ENCODE measurements at regions not wholly inside any gene's neighbourhood (a gene's known extent, or its start where the extent isn't known, plus 50 kb on each side); places are given as distances from the start of the nearest gene placed in this dataset.
A peak's percentile ranks its signal among the peaks of the same experiment; 100 is the strongest.

- peak; percentile 10 for DNase-seq
Measured at GRCh38 chr5:56479696-56480077, 246.6 kb upstream of the ANKRD55 start.

GRCh38 chr5:56479126-56479525 lies 246.0 kb upstream of the ANKRD55 start:
- DNase-seq = no peak

GRCh38 chr5:56478062-56478461 lies 244.9 kb upstream of the ANKRD55 start:
- no peak for DNase-seq

GRCh38 chr5:56476487-56476856 lies 243.3 kb upstream of the ANKRD55 start:
- DNase-seq = no peak

DNA sequence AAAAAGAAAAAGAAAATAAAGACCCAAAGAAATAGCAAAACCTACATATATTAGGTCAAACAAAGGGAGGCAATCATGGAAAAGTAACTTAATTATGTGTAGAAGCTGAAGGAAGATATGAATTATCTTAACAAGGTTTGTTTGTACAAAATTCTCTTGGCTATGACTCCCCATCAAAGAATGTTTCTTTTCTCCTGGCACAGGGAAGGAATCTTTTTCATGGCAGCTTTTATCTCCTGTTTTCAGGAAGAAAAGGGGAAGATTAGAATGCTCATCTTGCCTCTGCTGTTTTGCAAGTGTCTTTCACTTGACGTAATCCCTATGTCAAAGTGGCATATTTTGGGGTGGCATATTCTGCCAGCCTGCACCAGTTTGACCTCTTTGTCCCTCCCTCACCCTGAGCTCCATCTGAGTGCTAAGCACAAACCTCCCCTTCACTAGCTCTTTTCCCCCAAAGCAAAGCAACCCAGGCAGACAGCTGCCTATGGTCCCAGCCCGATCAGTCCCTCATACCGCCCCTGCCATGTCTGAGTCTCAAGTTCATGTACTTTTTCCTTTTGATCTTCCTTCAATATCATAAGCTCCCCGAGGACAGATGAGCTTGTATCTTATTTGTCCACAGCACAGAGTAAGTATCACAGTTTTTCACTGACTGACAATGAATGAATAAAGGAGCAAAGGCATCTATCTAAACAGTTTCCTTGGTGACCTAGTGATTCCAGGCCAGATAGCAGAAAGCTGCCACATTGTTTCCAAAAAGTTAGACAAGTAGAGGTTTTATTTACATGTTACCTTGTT lies 242.8 kb upstream of the ANKRD55 start:
- no peak for DNase-seq

DNA sequence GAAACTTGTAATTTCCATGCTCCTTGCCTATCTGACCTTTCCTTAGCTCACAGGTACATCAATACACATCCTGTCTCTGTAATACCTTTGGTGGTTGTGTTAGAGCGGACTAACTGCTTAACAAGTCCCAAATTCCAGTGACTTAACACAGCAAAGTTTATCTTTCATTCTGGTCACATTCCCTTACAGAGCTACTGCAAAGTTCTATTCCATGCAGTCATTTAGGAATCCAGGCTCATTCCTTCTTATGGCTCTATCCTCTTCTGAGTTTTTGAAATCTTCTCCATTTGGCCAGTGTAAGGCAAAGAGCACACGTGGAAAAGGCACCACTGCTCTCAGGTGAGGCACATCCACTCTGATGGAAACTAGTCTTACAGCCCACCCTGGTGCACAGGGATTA lies 238.6 kb upstream of the ANKRD55 start:
- DNase-seq = no peak

- no peak for DNase-seq
Measured at GRCh38 chr5:56470007-56470406, 236.9 kb upstream of the ANKRD55 start.

- DNase-seq = no peak
Measured at GRCh38 chr5:56468277-56468676, 235.1 kb upstream of the ANKRD55 start.

DNA sequence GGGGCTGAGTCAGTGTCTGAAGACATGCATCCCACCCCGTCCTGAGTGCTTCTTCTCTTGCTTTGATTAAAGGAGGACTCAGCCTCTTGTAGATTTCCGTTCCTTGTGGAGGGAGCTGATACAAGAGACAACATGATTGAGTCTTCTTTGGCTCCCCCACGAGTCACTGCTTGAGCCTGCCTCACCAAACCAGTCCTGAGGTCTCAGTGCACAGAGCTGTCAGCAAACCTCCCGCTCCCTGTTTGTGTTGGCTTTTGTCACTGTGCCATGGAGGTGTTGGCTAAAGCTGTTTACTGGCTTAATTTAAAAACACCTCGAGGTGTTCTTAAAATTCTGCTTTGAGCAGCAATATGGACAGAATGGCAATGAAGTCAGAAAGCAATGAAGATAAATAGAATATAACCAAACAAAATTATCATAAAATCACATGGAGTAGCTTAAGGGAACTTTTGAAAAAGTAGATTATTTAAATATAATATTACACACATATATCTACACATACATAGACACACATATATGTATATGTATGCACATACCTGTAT lies 234.1 kb upstream of the ANKRD55 start:
- DNase-seq = no peak

DNA sequence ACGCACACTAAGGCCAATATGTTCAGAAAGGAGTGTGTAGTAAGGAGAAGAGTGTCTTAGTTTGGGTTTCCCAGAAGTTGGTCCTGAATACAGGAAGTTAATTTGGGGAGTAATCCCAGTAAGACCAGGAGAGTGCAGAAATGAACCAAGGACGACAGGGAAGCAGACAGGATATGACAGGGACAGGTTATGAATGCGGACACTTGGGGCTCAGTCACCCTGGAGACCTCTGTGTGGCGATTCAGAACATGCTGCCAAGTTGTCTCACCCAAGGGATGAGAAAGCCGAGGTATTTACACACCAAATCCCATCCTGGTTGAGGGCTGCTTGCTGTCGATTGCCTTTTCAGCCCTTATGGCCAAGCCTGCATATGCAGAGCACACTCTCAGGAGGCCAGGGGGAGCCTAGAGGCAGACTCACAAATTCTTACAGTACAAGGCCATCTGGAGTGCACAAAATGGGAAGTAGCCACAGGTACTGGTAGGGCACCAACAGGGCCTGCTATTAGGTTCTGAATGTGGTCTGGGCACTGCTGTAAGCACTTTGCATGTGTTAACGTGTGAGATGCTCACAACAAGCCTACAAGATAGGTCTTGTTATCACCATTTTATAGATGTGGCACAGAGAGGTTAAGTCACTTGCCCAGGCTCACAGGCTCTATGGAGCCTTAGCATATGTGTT lies 233.1 kb upstream of the ANKRD55 start:
- DNase-seq = no peak

DNA sequence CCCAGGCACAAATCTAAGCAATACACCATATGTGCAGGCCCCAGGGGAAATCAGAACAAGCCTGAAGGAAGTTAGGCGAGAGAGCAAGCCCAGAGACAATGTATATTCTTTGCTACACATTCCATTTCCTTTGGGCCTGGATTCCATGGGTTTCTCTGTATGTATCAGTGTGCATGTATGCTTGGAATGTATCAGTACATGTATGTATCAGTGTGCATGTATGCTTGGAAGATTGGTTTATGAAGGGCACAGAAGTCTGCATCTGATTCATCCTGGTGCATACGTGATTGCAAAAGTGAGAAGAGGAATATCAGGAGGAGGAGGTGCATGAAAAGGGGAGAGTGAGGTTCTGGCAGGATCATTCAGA lies 232.6 kb upstream of the ANKRD55 start:
- DNase-seq = no peak

- DNase-seq = no peak
Measured at GRCh38 chr5:56464935-56465768, 232.0 kb upstream of the ANKRD55 start.

DNA sequence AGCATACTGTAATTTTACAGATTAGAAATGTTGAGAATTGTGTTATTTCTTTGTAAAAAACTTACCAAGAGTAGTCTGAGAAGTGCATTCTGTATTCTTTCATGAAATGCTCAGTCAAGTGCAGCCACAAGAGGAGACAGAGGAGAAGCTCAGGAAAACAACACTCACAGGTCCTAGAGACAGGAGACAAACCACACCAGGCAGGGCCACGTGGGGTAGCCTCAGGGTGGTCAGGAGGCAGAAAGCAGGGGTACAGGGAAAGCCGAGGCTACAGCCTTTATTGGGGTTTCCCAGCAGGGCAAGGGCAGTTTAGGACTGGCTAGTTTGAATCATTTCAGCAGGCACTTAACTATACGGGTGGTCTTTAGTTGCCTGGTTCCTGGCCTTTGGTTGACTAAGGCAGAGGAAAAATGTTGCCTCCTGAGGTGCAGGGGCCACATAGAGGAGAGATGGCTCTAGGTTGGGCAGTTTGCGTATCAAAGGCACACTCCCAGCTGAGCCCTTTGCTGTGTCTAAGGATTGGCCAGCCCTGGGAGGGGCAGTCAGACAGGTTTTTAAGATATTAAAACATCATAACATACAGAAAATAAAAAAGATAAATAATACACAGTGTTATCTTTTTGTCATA lies 230.9 kb upstream of the ANKRD55 start:
- no peak for DNase-seq

- no peak for DNase-seq
Measured at GRCh38 chr5:56461584-56461983, 228.5 kb upstream of the ANKRD55 start.

DNA sequence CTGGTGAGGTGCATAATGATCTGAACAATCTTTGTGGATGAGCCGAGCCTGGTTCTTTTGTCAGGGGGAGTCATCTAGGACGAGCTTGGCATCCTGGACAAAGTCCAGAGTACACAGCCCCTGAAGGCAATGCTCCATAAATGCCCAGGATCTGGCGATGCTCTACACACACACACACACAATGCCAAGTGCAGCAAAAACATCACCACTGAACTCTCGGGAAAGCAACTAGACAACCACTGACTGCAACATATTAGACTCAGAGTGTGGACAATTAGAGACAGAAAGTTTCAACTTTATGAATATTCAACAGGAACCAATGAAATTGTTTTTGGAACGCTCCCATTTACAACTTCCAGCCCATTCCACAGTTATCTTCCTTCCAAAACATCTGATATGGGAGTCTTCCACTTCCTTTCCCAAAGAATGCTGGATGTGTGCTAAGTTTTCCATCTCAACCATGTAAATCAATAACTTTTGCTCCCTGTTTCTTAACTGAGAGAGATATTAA lies 227.6 kb upstream of the ANKRD55 start:
- DNase-seq = no peak

GRCh38 chr5:56460195-56460546 lies 227.0 kb upstream of the ANKRD55 start:
- no peak for DNase-seq

- no peak for DNase-seq
Measured at GRCh38 chr5:56459394-56460194, 226.5 kb upstream of the ANKRD55 start.

DNA sequence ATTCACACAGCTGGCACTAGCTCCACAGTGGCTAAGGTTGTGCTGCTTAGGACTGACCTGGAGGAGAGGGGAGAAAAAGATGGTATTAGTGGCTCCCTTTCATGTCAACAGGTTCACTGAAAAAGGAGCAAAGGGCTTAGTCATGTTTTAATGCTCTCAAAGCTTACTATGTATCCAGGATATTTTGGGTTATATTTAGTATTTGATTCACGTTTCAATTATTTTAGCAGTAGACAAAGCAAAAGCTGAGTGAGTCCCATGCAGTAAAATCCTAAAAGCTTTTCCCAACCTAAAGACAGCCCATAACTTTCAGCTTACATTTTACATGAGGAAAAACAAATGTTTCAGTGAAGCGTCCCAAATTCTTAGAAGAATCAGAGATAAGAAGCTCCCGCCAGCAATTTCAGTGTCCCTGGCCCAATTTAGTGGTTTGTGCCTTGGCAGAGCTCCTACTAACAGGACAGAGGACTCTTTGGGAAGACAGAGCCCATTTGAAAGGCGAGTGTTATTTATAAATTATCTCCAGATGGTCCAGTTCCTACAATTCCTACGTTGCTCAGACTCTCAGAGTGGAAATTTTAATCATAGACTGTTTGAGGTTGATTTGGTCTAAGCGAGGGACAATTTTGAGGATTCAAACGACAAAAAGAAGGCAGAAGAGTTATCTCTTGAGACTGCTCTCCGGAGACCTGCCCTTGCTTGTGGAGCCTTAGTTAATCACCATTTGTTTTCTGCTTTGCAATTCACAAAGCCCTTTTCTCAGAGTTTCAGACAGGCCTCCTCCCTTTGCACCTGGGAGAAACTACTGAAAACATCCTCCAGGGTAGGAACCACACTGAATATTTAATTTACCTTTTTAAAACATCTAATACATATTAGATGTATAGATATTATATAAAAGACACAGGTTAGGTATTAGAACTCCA lies 225.0 kb upstream of the ANKRD55 start:
- no peak for DNase-seq

GRCh38 chr5:56456002-56456401 lies 222.9 kb upstream of the ANKRD55 start:
- DNase-seq = no peak

- DNase-seq = no peak
Measured at GRCh38 chr5:56455417-56455816, 222.3 kb upstream of the ANKRD55 start.

All from activated effector memory CD4-positive, alpha-beta T cell treated with Interleukin-2 at 50 U/mL for 16 hours (primary cell).